Thoracic aorta (tissue), 2 donors: ENCODE measurements at regions not wholly inside any gene's neighbourhood (a gene's known extent, or its start where the extent isn't known, plus 50 kb on each side); places are given as distances from the start of the nearest gene placed in this dataset.

Source experiments
- ATAC-seq: fragments of 150-250 bp; one replicate; pipeline ENCODE4 v1.8.0; 2017; ENCODE audit warnings: low read depth; ENCODE audit not compliant: insufficient number of reproducible peaks, low FRiP score
- DNase-seq: peaks from one replicate; pipeline ENCODE4 v3.0.0-alpha.2; 2020; ENCODE audit warnings: low spot score
- H3K27ac ChIP-seq, 2 donors: fragments of 200-600 bp; sonication (generic); 1 replicate in 1 of 2; 2 replicates in 1 of 2; pipeline ENCODE4 v1.5.1; 2016; ENCODE audit warnings: mild to moderate bottlenecking in 2 of 2, moderate library complexity in 2 of 2
- H3K27me3 ChIP-seq: fragments of 200-600 bp; sonication (generic); replicated peaks from 2 replicates; pipeline ENCODE4 v1.6.0; 2016; ENCODE audit warnings: mild to moderate bottlenecking; ENCODE audit not compliant: insufficient read depth
- H3K36me3 ChIP-seq: fragments of 200-600 bp; sonication (generic); one replicate; pipeline ENCODE4 v1.5.1; 2016
- H3K4me1 ChIP-seq, 2 donors: fragments of 200-600 bp; sonication (generic); 1 replicate in 1 of 2; 2 replicates in 1 of 2; pipeline versions ENCODE4 v1.5.1 to v1.6.0; 2016; ENCODE audit warnings: low read depth in 2 of 2, mild to moderate bottlenecking in 1 of 2; ENCODE audit not compliant: control insufficient read depth in 1 of 2
- H3K4me3 ChIP-seq: fragments of 200-600 bp; sonication (generic); 2 replicates; pipeline ENCODE4 v1.5.1; 2016; ENCODE audit warnings: mild to moderate bottlenecking
- H3K9me3 ChIP-seq: fragments of 200-600 bp; sonication (generic); 2 replicates; pipeline ENCODE4 v1.5.1; 2016
- CTCF ChIP-seq: fragments of 200-600 bp; sonication (generic); IDR thresholded peaks from one replicate; pipeline ENCODE4 v1.5.1; 2019; ENCODE audit warnings: antibody characterized with exemption

GRCh38 chr11:39462506-39462905, 1996.9 kb downstream of the LRRC4C start:
- ATAC-seq, result no peak
- DNase-seq, result no peak
- Histone ChIP-seq H3K4me1 (no peaks in the 10 kb centered on the region), H3K36me3 (no peaks in the 10 kb centered on the region), H3K9me3 (no peaks in the 10 kb centered on the region), H3K27ac (no peak overlapping the region), H3K27me3 (no peaks in the 10 kb centered on the region), H3K4me3 (no peak overlapping the region)
- no peak for TF ChIP-seq CTCF

- no peaks in the 10 kb centered on the region for H3K36me3 ChIP-seq
- H3K9me3 ChIP-seq, result no peaks in the 10 kb centered on the region
- no peaks in the 10 kb centered on the region for H3K4me1 ChIP-seq
- DNase-seq (no peak), ATAC-seq (no peak)
- H3K4me3 ChIP-seq, result no peak overlapping the region
- H3K27me3 ChIP-seq, result no peaks in the 10 kb centered on the region
- TF ChIP-seq CTCF, result no peak
- no peak overlapping the region for H3K27ac ChIP-seq
These were observed 1998.4 kb downstream of the LRRC4C start for GRCh38 chr11:39461066-39461465.

- no peak for TF ChIP-seq CTCF
- H3K9me3 ChIP-seq, result no peaks in the 10 kb centered on the region
- H3K4me3 ChIP-seq, result no peak overlapping the region
- H3K4me1 ChIP-seq, result no peaks in the 10 kb centered on the region
- H3K36me3 ChIP-seq, result no peaks in the 10 kb centered on the region
- H3K27me3 ChIP-seq, result no peaks in the 10 kb centered on the region
- ATAC-seq (no peak), DNase-seq (no peak)
- no peak overlapping the region for H3K27ac ChIP-seq
These were observed 1999.8 kb downstream of the LRRC4C start for GRCh38 chr11:39459606-39460005.

GRCh38 chr11:39458481-39458880, 2001.0 kb downstream of the LRRC4C start:
- no peak overlapping the region for H3K4me3 ChIP-seq
- no peak for ATAC-seq
- no peaks in the 10 kb centered on the region for H3K4me1 ChIP-seq
- no peak for TF ChIP-seq CTCF
- DNase-seq, result no peak
- no peaks in the 10 kb centered on the region for H3K27me3 ChIP-seq
- no peaks in the 10 kb centered on the region for H3K36me3 ChIP-seq
- no peak overlapping the region for H3K27ac ChIP-seq
- no peaks in the 10 kb centered on the region for H3K9me3 ChIP-seq

- Histone ChIP-seq H3K4me3 (no peak overlapping the region), H3K4me1 (no peaks in the 10 kb centered on the region), H3K27me3 (no peaks in the 10 kb centered on the region), H3K27ac (no peak overlapping the region), H3K9me3 (no peaks in the 10 kb centered on the region), H3K36me3 (no peaks in the 10 kb centered on the region)
- ATAC-seq (no peak), DNase-seq (no peak)
- TF ChIP-seq CTCF, result no peak
These were observed 2015.9 kb downstream of the LRRC4C start for GRCh38 chr11:39443424-39444022.
